Neural crest cell (in vitro differentiated cells): ENCODE measurements at regions not wholly inside any gene's neighbourhood (a gene's known extent, or its start where the extent isn't known, plus 50 kb on each side); places are given as distances from the start of the nearest gene placed in this dataset.

Source experiments
- DNase-seq: peaks from one replicate; pipeline ENCODE4 v3.0.0; 2021; ENCODE audit warnings: low read depth, mixed read lengths, low spot score
- H3K27ac Mint-ChIP-seq: one replicate; pipeline ENCODE4 v1.8.0; 2021; ENCODE audit warnings: mild to moderate bottlenecking, mixed read lengths; ENCODE audit not compliant: unreplicated experiment
- H3K27me3 Mint-ChIP-seq: 2 replicates; pipeline ENCODE4 v1.8.0; 2021; ENCODE audit warnings: low read depth, mild to moderate bottlenecking, mixed read lengths
- H3K36me3 Mint-ChIP-seq: 2 replicates; pipeline ENCODE4 v1.8.0; 2021; ENCODE audit warnings: low read depth, mild to moderate bottlenecking, mixed read lengths
- H3K4me1 Mint-ChIP-seq: 2 replicates; pipeline ENCODE4 v1.8.0; 2021; ENCODE audit warnings: mixed read lengths
- H3K4me3 Mint-ChIP-seq: one replicate; pipeline ENCODE4 v1.8.0; 2021; ENCODE audit warnings: mild to moderate bottlenecking, mixed read lengths
- H3K9me3 Mint-ChIP-seq: 2 replicates; pipeline ENCODE4 v1.8.0; 2021; ENCODE audit warnings: mixed read lengths
- TF ChIP-seq, protein P1 (sequence below): fragments of 200-600 bp; sonication (generic); conservative IDR thresholded peaks from 2 replicates; pipeline ENCODE4 v1.5.0; 2021; ENCODE audit warnings: antibody characterized with exemption, mild to moderate bottlenecking

DNA sequence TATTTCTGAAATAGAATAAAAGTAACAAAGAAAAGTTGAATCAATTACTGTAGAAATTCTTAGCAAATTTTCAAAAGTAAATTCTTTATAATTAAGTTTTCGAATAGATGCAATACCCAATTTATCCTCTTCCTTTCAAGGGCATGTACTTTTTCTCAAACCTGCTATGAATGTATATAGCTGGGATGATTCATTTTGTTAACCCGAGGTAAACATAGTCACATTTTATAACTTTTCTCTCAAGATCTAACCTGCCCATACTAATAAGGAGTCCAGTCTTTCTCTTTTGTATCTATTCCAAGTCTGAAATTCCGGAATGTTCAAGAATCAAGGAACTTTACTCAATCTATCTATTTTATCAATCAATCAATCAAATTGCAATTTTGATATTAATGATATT is 1072.9 kb downstream of the REEP3 start:
- no peaks in the 10 kb centered on the region for H3K9me3 Mint-ChIP-seq
- TF ChIP-seq, protein P1, sequence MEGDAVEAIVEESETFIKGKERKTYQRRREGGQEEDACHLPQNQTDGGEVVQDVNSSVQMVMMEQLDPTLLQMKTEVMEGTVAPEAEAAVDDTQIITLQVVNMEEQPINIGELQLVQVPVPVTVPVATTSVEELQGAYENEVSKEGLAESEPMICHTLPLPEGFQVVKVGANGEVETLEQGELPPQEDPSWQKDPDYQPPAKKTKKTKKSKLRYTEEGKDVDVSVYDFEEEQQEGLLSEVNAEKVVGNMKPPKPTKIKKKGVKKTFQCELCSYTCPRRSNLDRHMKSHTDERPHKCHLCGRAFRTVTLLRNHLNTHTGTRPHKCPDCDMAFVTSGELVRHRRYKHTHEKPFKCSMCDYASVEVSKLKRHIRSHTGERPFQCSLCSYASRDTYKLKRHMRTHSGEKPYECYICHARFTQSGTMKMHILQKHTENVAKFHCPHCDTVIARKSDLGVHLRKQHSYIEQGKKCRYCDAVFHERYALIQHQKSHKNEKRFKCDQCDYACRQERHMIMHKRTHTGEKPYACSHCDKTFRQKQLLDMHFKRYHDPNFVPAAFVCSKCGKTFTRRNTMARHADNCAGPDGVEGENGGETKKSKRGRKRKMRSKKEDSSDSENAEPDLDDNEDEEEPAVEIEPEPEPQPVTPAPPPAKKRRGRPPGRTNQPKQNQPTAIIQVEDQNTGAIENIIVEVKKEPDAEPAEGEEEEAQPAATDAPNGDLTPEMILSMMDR: no peak
- no peaks in the 10 kb centered on the region for H3K27me3 Mint-ChIP-seq
- H3K36me3 Mint-ChIP-seq: no peaks in the 10 kb centered on the region
- H3K4me1 Mint-ChIP-seq: no peaks in the 10 kb centered on the region
- no peak overlapping the region for H3K27ac Mint-ChIP-seq
- DNase-seq: no peak
- no peak overlapping the region for H3K4me3 Mint-ChIP-seq

DNA sequence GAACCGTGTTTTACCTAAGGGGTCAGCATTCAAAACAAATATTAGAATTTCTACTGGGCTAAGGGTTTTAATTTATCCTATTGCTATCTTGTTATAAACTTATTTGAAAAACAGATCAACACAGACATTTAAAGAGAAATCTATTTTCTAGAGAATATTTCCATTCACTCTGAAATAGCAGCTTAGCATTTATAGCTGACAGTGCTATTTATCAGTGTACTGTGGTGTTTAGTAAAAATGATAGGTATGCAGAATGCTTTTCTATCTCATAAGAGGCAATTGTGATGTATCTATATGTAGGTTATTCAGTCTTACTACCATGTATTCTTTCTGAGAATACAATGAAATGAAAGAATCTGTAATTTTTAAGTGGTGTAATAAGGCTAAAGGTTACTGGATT is 1077.4 kb downstream of the REEP3 start:
- H3K36me3 Mint-ChIP-seq: no peaks in the 10 kb centered on the region
- H3K27me3 Mint-ChIP-seq: no peaks in the 10 kb centered on the region
- H3K9me3 Mint-ChIP-seq: no peaks in the 10 kb centered on the region
- no peak for DNase-seq
- TF ChIP-seq, protein P1: no peak
- no peaks in the 10 kb centered on the region for H3K4me1 Mint-ChIP-seq
- no peak overlapping the region for H3K4me3 Mint-ChIP-seq
- H3K27ac Mint-ChIP-seq: no peak overlapping the region

DNA sequence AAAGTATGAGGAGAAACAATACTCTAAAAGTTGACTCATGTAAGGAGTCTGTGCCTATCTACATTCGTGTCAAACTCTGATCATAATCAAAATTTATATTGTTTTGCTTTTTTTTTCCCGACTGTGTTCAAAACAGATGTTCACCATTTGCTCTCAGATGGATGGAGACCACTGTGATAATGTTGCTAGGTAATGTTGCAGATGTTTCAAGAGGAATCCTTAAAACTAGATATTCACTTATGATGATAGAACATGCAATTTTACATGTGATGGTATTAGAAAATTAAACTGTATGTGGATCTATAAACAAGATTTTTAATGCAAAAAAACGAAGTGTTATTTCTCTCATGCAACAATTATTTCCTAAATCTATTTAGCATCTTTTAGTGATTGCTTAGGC is 1080.1 kb downstream of the REEP3 start:
- Mint-ChIP-seq H3K4me1 (no peaks in the 10 kb centered on the region), H3K4me3 (no peak overlapping the region), H3K27ac (no peak overlapping the region), H3K27me3 (no peaks in the 10 kb centered on the region), H3K9me3 (peaks cover 2% of the 10 kb centered on the region), H3K36me3 (no peaks in the 10 kb centered on the region)
- DNase-seq: no peak
- TF ChIP-seq, protein P1: no peak

DNA sequence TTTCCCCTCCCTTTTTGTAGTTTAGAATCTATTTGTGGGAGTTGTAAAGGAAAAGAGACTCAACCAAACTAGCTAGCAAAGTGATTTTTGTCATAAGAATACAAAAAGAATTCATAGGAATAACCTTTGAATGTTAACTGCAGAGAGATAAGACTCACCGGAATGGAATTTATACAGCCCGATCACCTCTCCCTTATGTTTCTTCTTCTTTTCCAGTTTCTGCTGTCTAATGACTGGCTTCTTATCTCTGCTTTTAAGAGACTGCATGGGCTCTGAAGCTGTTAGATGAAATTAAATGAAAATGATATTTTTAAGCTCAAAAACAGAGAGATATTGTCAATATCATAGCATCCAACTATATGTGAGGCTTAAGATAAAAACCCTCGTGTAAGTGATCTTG is 1095.9 kb downstream of the REEP3 start:
- Mint-ChIP-seq H3K27me3 (no peaks in the 10 kb centered on the region), H3K4me1 (no peaks in the 10 kb centered on the region), H3K27ac (no peak overlapping the region), H3K4me3 (no peak overlapping the region), H3K9me3 (no peaks in the 10 kb centered on the region), H3K36me3 (no peaks in the 10 kb centered on the region)
- TF ChIP-seq, protein P1: no peak
- DNase-seq: no peak

DNA sequence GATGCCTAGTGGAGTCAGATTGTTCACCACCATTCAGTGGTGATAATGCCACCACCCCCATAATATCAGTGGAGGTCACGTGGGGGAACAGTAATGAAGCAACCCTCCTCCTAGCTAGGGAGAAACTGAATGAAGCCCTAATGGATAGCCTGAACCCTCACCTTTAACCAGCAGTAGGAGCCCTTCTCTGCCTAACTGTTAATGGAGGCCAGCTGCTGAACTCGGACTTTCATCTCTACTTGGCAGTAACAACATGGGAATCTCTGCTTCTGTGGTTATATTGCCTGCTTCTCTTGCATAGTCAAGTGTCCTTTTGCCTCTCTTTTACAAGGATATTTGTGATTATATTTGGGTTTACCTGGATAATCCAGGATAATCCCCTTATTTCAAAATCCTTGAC is 1097.9 kb downstream of the REEP3 start:
- no peaks in the 10 kb centered on the region for H3K27me3 Mint-ChIP-seq
- H3K27ac Mint-ChIP-seq: no peak overlapping the region
- TF ChIP-seq, protein P1: no peak
- no peak overlapping the region for H3K4me3 Mint-ChIP-seq
- no peaks in the 10 kb centered on the region for H3K4me1 Mint-ChIP-seq
- no peaks in the 10 kb centered on the region for H3K9me3 Mint-ChIP-seq
- no peak for DNase-seq
- no peaks in the 10 kb centered on the region for H3K36me3 Mint-ChIP-seq

- no peak overlapping the region for H3K4me3 Mint-ChIP-seq
Observed at GRCh38 chr10:64626924-64627323, 1105.7 kb downstream of the REEP3 start.

More at GRCh38 chr10:64626924-64627323, 1105.7 kb downstream of the REEP3 start:
- no peaks in the 10 kb centered on the region for H3K4me1 Mint-ChIP-seq
- H3K36me3 Mint-ChIP-seq: no peaks in the 10 kb centered on the region
- no peaks in the 10 kb centered on the region for H3K9me3 Mint-ChIP-seq
- DNase-seq: no peak
- H3K27ac Mint-ChIP-seq: no peak overlapping the region
- TF ChIP-seq, protein P1: no peak
- H3K27me3 Mint-ChIP-seq: no peaks in the 10 kb centered on the region
